ENCODE measurements at regions not wholly inside any gene's neighbourhood (a gene's known extent, or its start where the extent isn't known, plus 50 kb on each side); places are given as distances from the start of the nearest gene placed in this dataset.

- TF ChIP-seq CTCF (IDR thresholded peaks at IDR 0.05) (no peak), POLR2A (IDR thresholded peaks at IDR 0.05) (no peak)
These were observed 104.7 kb upstream of the SGK1 start for GRCh38 chr6:134422426-134423231.
